ENCODE measurements at regions not wholly inside any gene's neighbourhood (a gene's known extent, or its start where the extent isn't known, plus 50 kb on each side); places are given as distances from the start of the nearest gene placed in this dataset.

GRCh38 chr14:87449016-87449415, 544.0 kb downstream of the GALC start:
- TF ChIP-seq, protein P1, sequence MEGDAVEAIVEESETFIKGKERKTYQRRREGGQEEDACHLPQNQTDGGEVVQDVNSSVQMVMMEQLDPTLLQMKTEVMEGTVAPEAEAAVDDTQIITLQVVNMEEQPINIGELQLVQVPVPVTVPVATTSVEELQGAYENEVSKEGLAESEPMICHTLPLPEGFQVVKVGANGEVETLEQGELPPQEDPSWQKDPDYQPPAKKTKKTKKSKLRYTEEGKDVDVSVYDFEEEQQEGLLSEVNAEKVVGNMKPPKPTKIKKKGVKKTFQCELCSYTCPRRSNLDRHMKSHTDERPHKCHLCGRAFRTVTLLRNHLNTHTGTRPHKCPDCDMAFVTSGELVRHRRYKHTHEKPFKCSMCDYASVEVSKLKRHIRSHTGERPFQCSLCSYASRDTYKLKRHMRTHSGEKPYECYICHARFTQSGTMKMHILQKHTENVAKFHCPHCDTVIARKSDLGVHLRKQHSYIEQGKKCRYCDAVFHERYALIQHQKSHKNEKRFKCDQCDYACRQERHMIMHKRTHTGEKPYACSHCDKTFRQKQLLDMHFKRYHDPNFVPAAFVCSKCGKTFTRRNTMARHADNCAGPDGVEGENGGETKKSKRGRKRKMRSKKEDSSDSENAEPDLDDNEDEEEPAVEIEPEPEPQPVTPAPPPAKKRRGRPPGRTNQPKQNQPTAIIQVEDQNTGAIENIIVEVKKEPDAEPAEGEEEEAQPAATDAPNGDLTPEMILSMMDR (IDR thresholded peaks at IDR 0.05; ENCODE audit: poor library complexity, severe bottlenecking) = no peak
- TF ChIP-seq TAF1 (IDR thresholded peaks at IDR 0.05; ENCODE audit: low read depth) (no peak), SMC3 (conservative IDR thresholded peaks at IDR 0.05; ENCODE audit: poor library complexity) (no peak), EP300 (conservative IDR thresholded peaks at IDR 0.05; ENCODE audit: poor library complexity, severe bottlenecking) (no peak), EZH2 (IDR thresholded peaks at IDR 0.05; ENCODE audit: borderline replicate concordance, insufficient read depth, low read length, poor library complexity, severe bottlenecking) (no peak), POLR2AphosphoS5 (IDR thresholded peaks at IDR 0.05) (no peak), RAD21 (conservative IDR thresholded peaks at IDR 0.05) (no peak)
- TF ChIP-seq, protein P2, sequence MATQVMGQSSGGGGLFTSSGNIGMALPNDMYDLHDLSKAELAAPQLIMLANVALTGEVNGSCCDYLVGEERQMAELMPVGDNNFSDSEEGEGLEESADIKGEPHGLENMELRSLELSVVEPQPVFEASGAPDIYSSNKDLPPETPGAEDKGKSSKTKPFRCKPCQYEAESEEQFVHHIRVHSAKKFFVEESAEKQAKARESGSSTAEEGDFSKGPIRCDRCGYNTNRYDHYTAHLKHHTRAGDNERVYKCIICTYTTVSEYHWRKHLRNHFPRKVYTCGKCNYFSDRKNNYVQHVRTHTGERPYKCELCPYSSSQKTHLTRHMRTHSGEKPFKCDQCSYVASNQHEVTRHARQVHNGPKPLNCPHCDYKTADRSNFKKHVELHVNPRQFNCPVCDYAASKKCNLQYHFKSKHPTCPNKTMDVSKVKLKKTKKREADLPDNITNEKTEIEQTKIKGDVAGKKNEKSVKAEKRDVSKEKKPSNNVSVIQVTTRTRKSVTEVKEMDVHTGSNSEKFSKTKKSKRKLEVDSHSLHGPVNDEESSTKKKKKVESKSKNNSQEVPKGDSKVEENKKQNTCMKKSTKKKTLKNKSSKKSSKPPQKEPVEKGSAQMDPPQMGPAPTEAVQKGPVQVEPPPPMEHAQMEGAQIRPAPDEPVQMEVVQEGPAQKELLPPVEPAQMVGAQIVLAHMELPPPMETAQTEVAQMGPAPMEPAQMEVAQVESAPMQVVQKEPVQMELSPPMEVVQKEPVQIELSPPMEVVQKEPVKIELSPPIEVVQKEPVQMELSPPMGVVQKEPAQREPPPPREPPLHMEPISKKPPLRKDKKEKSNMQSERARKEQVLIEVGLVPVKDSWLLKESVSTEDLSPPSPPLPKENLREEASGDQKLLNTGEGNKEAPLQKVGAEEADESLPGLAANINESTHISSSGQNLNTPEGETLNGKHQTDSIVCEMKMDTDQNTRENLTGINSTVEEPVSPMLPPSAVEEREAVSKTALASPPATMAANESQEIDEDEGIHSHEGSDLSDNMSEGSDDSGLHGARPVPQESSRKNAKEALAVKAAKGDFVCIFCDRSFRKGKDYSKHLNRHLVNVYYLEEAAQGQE (IDR thresholded peaks at IDR 0.05; ENCODE audit: borderline replicate concordance) = no peak
